ENCODE measurements at regions not wholly inside any gene's neighbourhood (a gene's known extent, or its start where the extent isn't known, plus 50 kb on each side); places are given as distances from the start of the nearest gene placed in this dataset.

DNA sequence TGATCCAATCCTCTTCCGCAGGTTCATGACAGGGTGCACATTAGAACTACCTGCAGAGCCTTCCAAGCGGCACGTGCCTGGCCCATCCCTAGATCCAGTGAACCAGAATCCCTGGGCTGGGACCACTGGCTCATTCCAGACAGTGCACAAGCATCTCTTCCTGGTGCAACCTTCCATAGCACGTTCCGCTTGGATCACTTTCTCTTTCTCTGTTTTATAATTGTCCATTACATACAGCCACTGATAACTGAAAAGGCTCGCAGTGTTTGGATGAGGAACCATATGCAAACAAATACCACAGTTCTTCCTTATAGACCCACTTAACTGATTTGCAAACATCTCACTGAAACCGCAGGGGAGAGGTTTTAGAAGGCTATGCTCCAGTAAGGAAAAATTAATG is 59.6 kb upstream of the DDR1 start:
- H3K4me3 ChIP-seq (ENCODE audit: low read depth, low read length, poor library complexity, severe bottlenecking): no peak overlapping the region
- intact Hi-C loops (cut with micrococcal nuclease; ENCODE audit: unreplicated experiment): loop anchor here (5.0 kb wide), 1 partner anchor 248 kb away; no protein-coding TSS in a partner anchor
- no peaks in the 10 kb centered on the region for H3K36me3 ChIP-seq (ENCODE audit: insufficient read depth, low read length, poor library complexity, severe bottlenecking)
- no peak for TF ChIP-seq EZH2 (IDR thresholded peaks at IDR 0.05; ENCODE audit: borderline replicate concordance, low read depth, low read length, poor library complexity, severe bottlenecking)
- TF ChIP-seq CTCF (conservative IDR thresholded peaks at IDR 0.05; ENCODE audit: low read depth, low read length): no peak
- ChIA-PET POLR2A (ENCODE audit: low non-redundant PET) (no interaction called here), CTCF (interaction anchor here (1.0 kb wide), 1 partner anchor 255 kb away, joined by 17 read pairs; no protein-coding TSS in a partner anchor)
- H3K4me1 ChIP-seq (ENCODE audit: insufficient read depth, low read length, poor library complexity, severe bottlenecking): peaks cover 13% of the 10 kb centered on the region
- no peaks in the 10 kb centered on the region for H3K27me3 ChIP-seq (replicated peaks; ENCODE audit: insufficient read depth, low read depth, low read length, poor library complexity)
- no peak overlapping the region for H3K27ac ChIP-seq (ENCODE audit: low read depth, low read length, poor library complexity, severe bottlenecking)
- BruUV-seq (replicated peaks): no TSS peak
- no peaks in the 10 kb centered on the region for H3K9me3 ChIP-seq (ENCODE audit: low read depth, low read length, poor library complexity, severe bottlenecking)
- no peak for DNase-seq (ENCODE audit: low spot score)

GRCh38 chr6:30823534-30823865 is 60.8 kb upstream of the DDR1 start:
- TF ChIP-seq EZH2 (IDR thresholded peaks at IDR 0.05; ENCODE audit: borderline replicate concordance, low read depth, low read length, poor library complexity, severe bottlenecking) (no peak), CTCF (conservative IDR thresholded peaks at IDR 0.05; ENCODE audit: low read depth, low read length) (no peak)
- H3K4me1 ChIP-seq (ENCODE audit: insufficient read depth, low read length, poor library complexity, severe bottlenecking): peaks cover 17% of the 10 kb centered on the region
- ChIA-PET CTCF (interaction anchor here (2.2 kb wide), 1 partner anchor 256 kb away, joined by 11 read pairs; no protein-coding TSS in a partner anchor), POLR2A (ENCODE audit: low non-redundant PET) (no interaction called here)
- no peak for DNase-seq (ENCODE audit: low spot score)
- no peak overlapping the region for H3K4me3 ChIP-seq (ENCODE audit: low read depth, low read length, poor library complexity, severe bottlenecking)
- intact Hi-C loops (cut with micrococcal nuclease; ENCODE audit: unreplicated experiment): loop anchor here (2.0 kb wide), 1 partner anchor 81 kb away; the partner anchor contains the start of gene FLOT1
- H3K9me3 ChIP-seq (ENCODE audit: low read depth, low read length, poor library complexity, severe bottlenecking): no peaks in the 10 kb centered on the region
- no peaks in the 10 kb centered on the region for H3K36me3 ChIP-seq (ENCODE audit: insufficient read depth, low read length, poor library complexity, severe bottlenecking)
- no peaks in the 10 kb centered on the region for H3K27me3 ChIP-seq (replicated peaks; ENCODE audit: insufficient read depth, low read depth, low read length, poor library complexity)
- BruUV-seq (replicated peaks): no TSS peak
- no peak overlapping the region for H3K27ac ChIP-seq (ENCODE audit: low read depth, low read length, poor library complexity, severe bottlenecking)

DNA sequence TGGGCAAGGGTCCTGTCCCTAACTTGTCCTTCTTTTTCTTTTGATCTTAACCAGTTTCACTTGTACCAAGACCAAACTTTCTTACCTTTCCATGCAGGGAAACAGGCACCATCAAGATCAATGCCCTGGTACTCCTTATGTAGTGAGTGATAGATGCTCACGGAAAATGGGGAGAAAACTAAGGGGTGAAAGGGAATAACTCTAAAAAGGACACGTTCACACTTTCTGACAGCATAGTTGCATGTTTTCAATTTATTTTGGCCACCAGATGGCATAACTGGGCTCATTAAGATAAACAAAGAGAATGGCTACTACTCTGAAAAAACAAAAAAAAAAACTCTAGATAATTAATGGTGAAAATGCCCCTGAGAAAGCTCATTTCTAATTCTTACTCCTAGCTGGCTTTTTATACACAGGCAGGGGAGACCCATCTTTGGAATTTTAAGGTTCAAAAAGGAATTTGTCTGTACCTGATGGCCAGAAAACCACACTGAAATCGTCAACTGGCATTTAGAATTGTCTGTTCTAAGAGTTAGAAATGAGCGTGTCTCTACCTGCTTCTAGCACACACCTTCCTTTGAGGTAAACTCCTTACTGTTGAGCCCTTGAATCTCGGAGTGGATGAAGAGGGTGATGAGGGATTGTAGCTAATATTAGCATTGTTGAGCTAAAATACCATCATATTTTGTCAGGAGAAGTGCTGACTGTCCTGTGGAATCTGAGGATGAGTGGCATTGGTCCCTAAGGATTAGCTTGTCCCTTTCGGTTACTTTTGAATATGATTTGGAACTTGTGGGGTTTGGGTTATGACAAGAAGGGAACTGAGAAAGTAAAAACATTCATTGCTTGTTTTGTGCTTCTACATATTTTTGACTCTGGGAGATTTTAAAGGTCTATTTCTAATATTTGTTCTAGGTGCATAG is 62.2 kb upstream of the DDR1 start:
- BruUV-seq (replicated peaks): no TSS peak
- no peak for TF ChIP-seq EZH2 (IDR thresholded peaks at IDR 0.05; ENCODE audit: borderline replicate concordance, low read depth, low read length, poor library complexity, severe bottlenecking)
- peak; percentile 61 for TF ChIP-seq CTCF (conservative IDR thresholded peaks at IDR 0.05; ENCODE audit: low read depth, low read length)
- H3K27me3 ChIP-seq (replicated peaks; ENCODE audit: insufficient read depth, low read depth, low read length, poor library complexity): no peaks in the 10 kb centered on the region
- intact Hi-C loops (cut with micrococcal nuclease; ENCODE audit: unreplicated experiment): loop anchor here (2.0 kb wide), 1 partner anchor 79 kb away; the partner anchor contains the start of gene FLOT1
- no peaks in the 10 kb centered on the region for H3K36me3 ChIP-seq (ENCODE audit: insufficient read depth, low read length, poor library complexity, severe bottlenecking)
- no peak overlapping the region for H3K4me3 ChIP-seq (ENCODE audit: low read depth, low read length, poor library complexity, severe bottlenecking)
- ChIA-PET POLR2A (ENCODE audit: low non-redundant PET) (no interaction called here), CTCF (interaction anchor here (0.5 to 2.2 kb wide), 5 partner anchors 143 to 265 kb away, joined by 3 to 11 read pairs (median 7); no protein-coding TSS in a partner anchor)
- H3K27ac ChIP-seq (ENCODE audit: low read depth, low read length, poor library complexity, severe bottlenecking): peak overlapping the region; percentile 7
- DNase-seq (ENCODE audit: low spot score): peak; percentile 66
- H3K9me3 ChIP-seq (ENCODE audit: low read depth, low read length, poor library complexity, severe bottlenecking): no peaks in the 10 kb centered on the region
- H3K4me1 ChIP-seq (ENCODE audit: insufficient read depth, low read length, poor library complexity, severe bottlenecking): peaks cover 22% of the 10 kb centered on the region
